ENCODE measurements at regions not wholly inside any gene's neighbourhood (a gene's known extent, or its start where the extent isn't known, plus 50 kb on each side); places are given as distances from the start of the nearest gene placed in this dataset.

DNA sequence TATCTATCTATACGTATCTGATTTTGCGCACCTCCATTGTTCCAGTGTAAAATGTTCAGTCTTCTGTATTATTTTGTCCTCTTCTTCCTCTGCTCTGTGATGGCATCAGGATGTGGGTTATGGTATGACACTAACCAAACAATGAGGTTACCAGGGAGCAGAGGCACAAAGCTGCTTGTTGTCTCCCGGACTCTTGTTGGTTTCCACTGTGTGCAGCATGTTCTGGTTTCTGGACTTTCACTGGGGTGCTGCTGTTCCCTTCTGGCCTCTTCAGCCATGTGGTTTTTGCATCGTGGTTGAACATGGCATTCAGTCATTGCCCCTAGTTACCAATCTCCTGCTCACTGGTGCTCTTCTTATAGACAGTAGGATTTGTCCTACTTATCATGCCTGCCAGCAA lies 665.9 kb downstream of the CBLN2 start:
- no peaks in the 10 kb centered on the region for H3K36me3 Mint-ChIP-seq
- no peaks in the 10 kb centered on the region for H3K4me1 Mint-ChIP-seq
- DNase-seq: no peak
- H3K27ac Mint-ChIP-seq: no peak overlapping the region
- H3K27me3 Mint-ChIP-seq: no peaks in the 10 kb centered on the region
- no peaks in the 10 kb centered on the region for H3K9me3 Mint-ChIP-seq
- no peak overlapping the region for H3K4me3 Mint-ChIP-seq

GRCh38 chr18:71873695-71874094 lies 670.4 kb downstream of the CBLN2 start:
- no peak for DNase-seq
- H3K4me1 Mint-ChIP-seq: no peaks in the 10 kb centered on the region
- no peaks in the 10 kb centered on the region for H3K27me3 Mint-ChIP-seq
- H3K4me3 Mint-ChIP-seq: no peak overlapping the region
- no peak overlapping the region for H3K27ac Mint-ChIP-seq
- H3K9me3 Mint-ChIP-seq: no peaks in the 10 kb centered on the region
- no peaks in the 10 kb centered on the region for H3K36me3 Mint-ChIP-seq

DNA sequence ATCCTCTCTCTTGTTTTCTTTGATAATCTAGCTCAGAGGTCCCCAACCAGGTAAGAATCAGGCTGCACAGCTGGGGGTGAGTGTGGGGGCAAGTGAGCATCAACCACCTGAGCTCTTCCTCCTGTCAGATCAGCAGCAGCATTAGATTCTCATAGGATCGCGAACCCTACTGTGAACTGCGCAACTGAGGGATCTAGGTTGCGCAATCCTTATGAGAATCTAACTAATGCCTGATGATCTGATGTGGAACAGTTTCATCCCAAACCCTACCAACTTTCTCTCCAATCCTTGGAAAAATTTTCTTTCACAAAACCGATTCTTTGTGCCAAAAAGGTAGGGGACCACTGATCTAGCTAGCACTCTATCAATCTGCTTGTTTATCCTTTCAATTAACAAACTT lies 678.3 kb downstream of the CBLN2 start:
- peaks cover 2% of the 10 kb centered on the region for H3K9me3 Mint-ChIP-seq
- H3K36me3 Mint-ChIP-seq: no peaks in the 10 kb centered on the region
- no peak overlapping the region for H3K4me3 Mint-ChIP-seq
- no peak for DNase-seq
- no peak overlapping the region for H3K27ac Mint-ChIP-seq
- no peaks in the 10 kb centered on the region for H3K27me3 Mint-ChIP-seq
- H3K4me1 Mint-ChIP-seq: no peaks in the 10 kb centered on the region

DNA sequence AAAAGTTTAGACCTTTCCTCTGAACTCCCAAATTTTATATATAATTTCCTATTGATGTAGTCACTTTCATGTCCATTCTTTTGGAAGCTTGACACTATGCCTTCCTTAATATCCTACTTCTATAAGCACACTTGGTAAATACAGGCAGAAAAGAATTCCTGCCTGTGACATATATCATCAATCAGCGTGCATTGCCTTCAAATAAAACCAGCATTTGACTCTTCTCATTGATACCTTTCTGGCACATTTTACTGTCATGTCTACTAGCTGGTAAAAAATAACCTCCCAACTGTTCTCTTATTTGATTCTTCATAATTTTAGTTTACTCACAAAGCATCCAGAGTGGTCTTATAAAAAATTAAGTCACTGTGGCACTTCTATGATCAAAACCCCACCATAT lies 693.5 kb downstream of the CBLN2 start:
- H3K4me3 Mint-ChIP-seq: no peak overlapping the region
- H3K27ac Mint-ChIP-seq: no peak overlapping the region
- H3K4me1 Mint-ChIP-seq: no peaks in the 10 kb centered on the region
- peaks cover 12% of the 10 kb centered on the region for H3K9me3 Mint-ChIP-seq
- no peak for DNase-seq
- H3K27me3 Mint-ChIP-seq: no peaks in the 10 kb centered on the region
- no peaks in the 10 kb centered on the region for H3K36me3 Mint-ChIP-seq

DNA sequence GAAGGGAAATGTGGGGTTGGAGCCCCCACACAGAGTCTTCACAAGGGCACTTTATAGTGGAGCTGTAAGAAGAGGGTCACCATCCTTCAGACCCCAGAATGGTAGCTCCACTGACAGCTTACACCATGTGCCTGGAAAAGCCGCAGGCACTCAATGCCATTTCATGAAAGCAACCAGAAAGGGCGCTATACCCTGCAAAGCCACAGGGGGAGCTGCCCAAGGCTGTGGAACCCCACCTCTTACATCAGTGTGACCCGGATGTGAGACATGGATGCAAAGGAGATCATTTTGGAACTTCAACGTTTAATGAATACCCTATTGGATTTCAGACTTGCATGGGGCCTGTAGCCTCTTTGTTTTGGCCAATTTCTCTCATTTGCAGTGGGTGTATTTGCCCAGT lies 694.7 kb downstream of the CBLN2 start:
- DNase-seq: no peak
- Mint-ChIP-seq H3K9me3 (peaks cover 12% of the 10 kb centered on the region), H3K4me3 (no peak overlapping the region), H3K27ac (no peak overlapping the region), H3K4me1 (no peaks in the 10 kb centered on the region), H3K36me3 (no peaks in the 10 kb centered on the region), H3K27me3 (no peaks in the 10 kb centered on the region)

- Mint-ChIP-seq H3K27me3 (no peaks in the 10 kb centered on the region), H3K36me3 (no peaks in the 10 kb centered on the region), H3K4me1 (no peaks in the 10 kb centered on the region), H3K9me3 (peaks cover 12% of the 10 kb centered on the region), H3K27ac (no peak overlapping the region), H3K4me3 (no peak overlapping the region)
- no peak for DNase-seq
Observed at GRCh38 chr18:71846716-71847115, 697.4 kb downstream of the CBLN2 start.

- Mint-ChIP-seq H3K36me3 (no peaks in the 10 kb centered on the region), H3K27me3 (no peaks in the 10 kb centered on the region), H3K4me1 (no peaks in the 10 kb centered on the region), H3K9me3 (peaks cover 11% of the 10 kb centered on the region), H3K27ac (no peak overlapping the region), H3K4me3 (no peak overlapping the region)
- no peak for DNase-seq
Observed at GRCh38 chr18:71844814-71845213, 699.3 kb downstream of the CBLN2 start.

DNA sequence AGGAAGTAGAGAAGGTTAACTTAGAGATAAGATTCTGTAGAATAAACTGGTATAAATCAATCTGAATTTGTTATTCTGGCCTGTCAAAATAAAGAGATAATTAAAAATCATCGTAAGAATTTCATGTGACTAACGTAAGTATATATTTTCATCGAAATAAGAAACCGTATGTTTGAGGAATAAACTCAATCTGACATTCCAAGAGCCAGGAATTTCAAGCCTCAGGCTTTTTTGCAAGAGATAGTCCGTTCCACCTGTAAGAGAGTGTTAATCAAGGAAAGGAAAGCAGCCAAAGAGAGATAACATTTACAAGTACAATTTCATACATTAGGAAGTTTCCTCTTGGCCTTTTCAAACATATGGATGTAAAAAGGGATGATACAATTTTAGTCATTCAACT lies 701.5 kb downstream of the CBLN2 start:
- DNase-seq: no peak
- no peaks in the 10 kb centered on the region for H3K4me1 Mint-ChIP-seq
- no peak overlapping the region for H3K27ac Mint-ChIP-seq
- H3K27me3 Mint-ChIP-seq: no peaks in the 10 kb centered on the region
- H3K4me3 Mint-ChIP-seq: no peak overlapping the region
- no peaks in the 10 kb centered on the region for H3K36me3 Mint-ChIP-seq
- peaks cover 9% of the 10 kb centered on the region for H3K9me3 Mint-ChIP-seq

- H3K36me3 Mint-ChIP-seq: no peaks in the 10 kb centered on the region
- no peak overlapping the region for H3K27ac Mint-ChIP-seq
- no peaks in the 10 kb centered on the region for H3K27me3 Mint-ChIP-seq
- H3K4me1 Mint-ChIP-seq: no peaks in the 10 kb centered on the region
- H3K9me3 Mint-ChIP-seq: no peaks in the 10 kb centered on the region
- no peak for DNase-seq
- no peak overlapping the region for H3K4me3 Mint-ChIP-seq
Observed at GRCh38 chr18:71837547-71837946, 706.6 kb downstream of the CBLN2 start.

DNA sequence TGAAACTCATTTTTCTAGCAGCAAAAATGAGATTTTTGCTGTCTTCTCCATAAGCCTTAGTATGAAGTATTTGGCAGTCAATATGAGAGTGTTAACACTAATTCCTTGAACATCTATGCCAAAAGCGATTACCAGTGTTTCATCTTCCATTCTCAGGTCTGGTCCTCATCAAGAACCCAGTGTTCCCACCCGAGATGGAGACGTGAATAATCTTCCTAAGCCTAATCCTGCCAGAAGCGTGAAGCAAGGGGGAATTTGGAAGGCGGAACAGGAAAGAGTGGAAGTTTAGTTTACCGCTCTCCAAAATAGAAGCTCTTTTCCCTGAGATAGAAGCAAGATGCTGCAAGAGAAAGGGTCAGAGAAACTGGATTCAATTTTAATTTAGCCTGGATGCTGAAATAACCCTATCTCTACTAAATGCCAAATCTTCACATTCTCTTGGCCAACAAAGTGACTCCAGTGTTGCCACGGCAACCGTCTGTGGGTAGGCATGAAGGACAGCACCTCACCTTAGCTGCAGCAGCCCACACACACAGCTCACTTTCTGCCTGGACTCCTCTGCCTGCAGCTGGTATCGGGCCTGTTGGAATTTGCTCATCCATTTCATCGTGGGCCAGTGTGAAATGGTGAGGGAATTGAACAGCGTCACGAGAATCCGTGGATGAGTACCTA lies 711.1 kb downstream of the CBLN2 start:
- no peaks in the 10 kb centered on the region for H3K4me1 Mint-ChIP-seq
- no peak for DNase-seq
- H3K4me3 Mint-ChIP-seq: no peak overlapping the region
- no peaks in the 10 kb centered on the region for H3K9me3 Mint-ChIP-seq
- no peaks in the 10 kb centered on the region for H3K27me3 Mint-ChIP-seq
- no peak overlapping the region for H3K27ac Mint-ChIP-seq
- no peaks in the 10 kb centered on the region for H3K36me3 Mint-ChIP-seq

DNA sequence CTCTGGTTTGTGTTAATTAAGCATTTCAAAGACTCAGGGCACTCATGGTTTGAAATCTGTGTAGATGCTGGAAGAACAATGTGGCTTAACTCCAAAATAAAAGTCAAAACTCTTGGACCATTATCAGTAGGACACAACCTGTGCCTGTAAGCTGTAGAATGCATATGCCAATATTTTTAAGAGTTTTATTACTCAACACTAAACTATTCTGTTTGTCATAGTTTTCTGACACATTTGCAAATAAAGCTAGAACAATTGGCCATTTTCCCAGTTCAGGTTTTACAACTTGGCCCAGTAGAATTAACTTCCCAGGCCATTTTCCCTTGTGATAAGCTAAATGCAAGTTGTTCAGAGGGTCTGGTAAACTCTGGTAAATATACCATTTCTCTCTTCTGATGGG lies 713.1 kb downstream of the CBLN2 start:
- H3K27ac Mint-ChIP-seq: no peak overlapping the region
- no peaks in the 10 kb centered on the region for H3K36me3 Mint-ChIP-seq
- H3K4me1 Mint-ChIP-seq: no peaks in the 10 kb centered on the region
- H3K9me3 Mint-ChIP-seq: no peaks in the 10 kb centered on the region
- no peaks in the 10 kb centered on the region for H3K27me3 Mint-ChIP-seq
- no peak for DNase-seq
- no peak overlapping the region for H3K4me3 Mint-ChIP-seq

- Mint-ChIP-seq H3K4me3 (no peak overlapping the region), H3K27me3 (no peaks in the 10 kb centered on the region)
Observed at GRCh38 chr18:71827301-71827700, 716.8 kb downstream of the CBLN2 start.

DNA sequence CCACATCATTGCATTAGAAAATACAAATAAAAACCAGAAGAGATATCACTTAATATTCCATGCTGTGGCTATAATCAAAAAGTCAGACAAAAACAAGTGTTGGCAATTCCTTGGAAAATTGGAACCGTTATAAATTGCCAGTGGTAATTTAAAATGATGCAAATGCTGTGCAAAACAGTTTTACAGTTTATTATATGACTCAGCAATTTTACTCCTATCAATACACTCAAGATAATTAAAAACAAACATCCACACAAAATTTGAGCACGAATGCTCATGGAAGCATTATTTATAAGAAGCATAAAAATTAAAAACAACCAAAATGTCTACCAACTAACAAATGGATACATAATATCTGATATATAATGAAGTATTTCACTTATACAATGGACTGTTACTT lies 728.8 kb downstream of the CBLN2 start:
- no peaks in the 10 kb centered on the region for H3K27me3 Mint-ChIP-seq
- H3K27ac Mint-ChIP-seq: no peak overlapping the region
- no peaks in the 10 kb centered on the region for H3K36me3 Mint-ChIP-seq
- H3K4me1 Mint-ChIP-seq: no peaks in the 10 kb centered on the region
- H3K4me3 Mint-ChIP-seq: no peak overlapping the region
- no peak for DNase-seq
- H3K9me3 Mint-ChIP-seq: no peaks in the 10 kb centered on the region

More at GRCh38 chr18:71827301-71827700, 716.8 kb downstream of the CBLN2 start:
- DNase-seq: no peak
- Mint-ChIP-seq H3K27ac (no peak overlapping the region), H3K9me3 (no peaks in the 10 kb centered on the region), H3K36me3 (no peaks in the 10 kb centered on the region), H3K4me1 (no peaks in the 10 kb centered on the region)

DNA sequence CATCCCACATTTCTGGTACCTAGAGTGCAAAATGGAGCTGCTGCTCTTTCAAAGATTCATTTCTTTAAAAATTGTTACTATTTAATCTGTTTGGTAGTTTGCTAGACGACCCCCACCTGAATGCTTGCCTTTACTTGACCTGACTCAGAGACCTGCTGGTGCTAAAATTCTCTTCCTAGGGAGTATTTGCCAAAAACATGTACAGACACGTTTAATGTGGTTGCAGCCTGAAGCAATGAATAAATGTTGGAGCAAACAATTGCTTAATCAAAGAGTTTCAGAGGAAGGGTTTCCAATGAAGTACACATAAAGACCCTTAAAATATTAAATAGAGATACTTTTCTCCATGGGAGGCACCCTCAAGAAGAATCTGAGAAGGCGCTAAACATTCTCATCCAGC lies 734.4 kb downstream of the CBLN2 start:
- Mint-ChIP-seq H3K9me3 (peaks cover 2% of the 10 kb centered on the region), H3K27me3 (no peaks in the 10 kb centered on the region), H3K4me1 (no peaks in the 10 kb centered on the region), H3K36me3 (no peaks in the 10 kb centered on the region), H3K27ac (no peak overlapping the region), H3K4me3 (no peak overlapping the region)
- no peak for DNase-seq

DNA sequence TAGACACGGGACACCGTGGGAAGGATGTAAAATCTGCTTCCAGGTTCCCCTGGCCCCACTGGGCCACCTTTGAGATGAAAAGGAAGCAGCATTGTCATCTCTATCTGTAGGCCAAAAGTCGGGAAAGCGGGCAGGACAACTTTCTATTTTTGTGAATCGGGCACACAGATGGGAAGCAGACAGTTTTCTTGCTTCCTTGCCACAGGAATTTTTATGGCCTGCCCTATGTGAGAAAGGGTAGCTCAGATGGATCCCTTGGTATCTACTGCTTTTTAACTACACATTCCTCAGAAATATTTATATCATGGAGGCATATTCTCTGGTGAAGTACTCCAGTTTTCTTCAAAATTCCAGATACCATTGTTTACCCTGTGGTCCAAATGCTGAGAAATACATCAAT lies 735.5 kb downstream of the CBLN2 start:
- H3K36me3 Mint-ChIP-seq: no peaks in the 10 kb centered on the region
- peaks cover 2% of the 10 kb centered on the region for H3K9me3 Mint-ChIP-seq
- H3K4me1 Mint-ChIP-seq: no peaks in the 10 kb centered on the region
- DNase-seq: no peak
- no peaks in the 10 kb centered on the region for H3K27me3 Mint-ChIP-seq
- no peak overlapping the region for H3K27ac Mint-ChIP-seq
- H3K4me3 Mint-ChIP-seq: no peak overlapping the region

GRCh38 chr18:71807586-71807985 lies 736.6 kb downstream of the CBLN2 start:
- H3K36me3 Mint-ChIP-seq: no peaks in the 10 kb centered on the region
- H3K27ac Mint-ChIP-seq: no peak overlapping the region
- H3K9me3 Mint-ChIP-seq: peaks cover 2% of the 10 kb centered on the region
- H3K4me3 Mint-ChIP-seq: no peak overlapping the region
- no peak for DNase-seq
- H3K4me1 Mint-ChIP-seq: no peaks in the 10 kb centered on the region
- H3K27me3 Mint-ChIP-seq: no peaks in the 10 kb centered on the region
